Activated T-cell treated with anti-CD3 and anti-CD28 coated beads for 48 hours (primary cell): ENCODE measurements at regions not wholly inside any gene's neighbourhood (a gene's known extent, or its start where the extent isn't known, plus 50 kb on each side); places are given as distances from the start of the nearest gene placed in this dataset.

Experiments
- DNase-seq: peaks from one replicate; pipeline ENCODE4 v3.0.0-alpha.2; 2020; ENCODE audit warnings: low read depth

DNA sequence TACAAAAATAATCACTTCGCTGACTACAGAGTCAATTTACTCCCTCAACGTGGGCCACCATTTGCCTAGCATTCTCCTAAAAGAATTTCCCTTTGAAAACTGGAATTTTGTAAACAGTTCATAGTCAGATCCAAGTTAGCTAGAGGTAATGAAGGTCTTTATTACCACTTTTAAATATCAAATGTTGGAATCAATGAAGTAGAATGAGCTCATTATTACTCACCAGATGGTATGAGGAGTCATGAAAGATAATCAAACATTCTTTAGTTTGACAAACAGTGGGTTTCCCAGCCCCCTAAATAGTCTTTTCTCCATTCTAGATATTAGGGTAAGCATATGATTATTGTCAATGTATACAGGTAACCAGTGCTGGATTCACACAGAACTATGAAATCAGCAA is 455.7 kb upstream of the THBS1 start:
- no peak for DNase-seq

DNA sequence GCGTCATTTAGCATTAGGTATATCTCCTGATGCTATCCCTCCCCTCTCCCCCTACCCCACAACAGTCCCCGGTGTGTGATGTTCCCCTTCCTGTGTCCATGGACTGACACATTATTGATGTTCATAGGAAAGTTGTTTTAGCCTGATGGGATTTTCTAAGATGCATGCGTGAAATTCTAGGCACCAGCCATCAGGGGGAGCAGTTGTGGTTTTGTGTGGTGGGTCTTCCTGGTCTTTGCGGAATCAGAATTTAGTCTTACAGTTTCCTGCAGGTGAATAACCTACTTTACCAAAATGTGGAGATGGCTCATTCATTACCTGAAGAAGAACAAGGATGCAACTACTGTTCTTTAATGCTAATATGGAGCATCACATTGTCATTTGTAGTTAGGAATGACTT is 455.0 kb upstream of the THBS1 start:
- DNase-seq = peak; percentile 12

DNA sequence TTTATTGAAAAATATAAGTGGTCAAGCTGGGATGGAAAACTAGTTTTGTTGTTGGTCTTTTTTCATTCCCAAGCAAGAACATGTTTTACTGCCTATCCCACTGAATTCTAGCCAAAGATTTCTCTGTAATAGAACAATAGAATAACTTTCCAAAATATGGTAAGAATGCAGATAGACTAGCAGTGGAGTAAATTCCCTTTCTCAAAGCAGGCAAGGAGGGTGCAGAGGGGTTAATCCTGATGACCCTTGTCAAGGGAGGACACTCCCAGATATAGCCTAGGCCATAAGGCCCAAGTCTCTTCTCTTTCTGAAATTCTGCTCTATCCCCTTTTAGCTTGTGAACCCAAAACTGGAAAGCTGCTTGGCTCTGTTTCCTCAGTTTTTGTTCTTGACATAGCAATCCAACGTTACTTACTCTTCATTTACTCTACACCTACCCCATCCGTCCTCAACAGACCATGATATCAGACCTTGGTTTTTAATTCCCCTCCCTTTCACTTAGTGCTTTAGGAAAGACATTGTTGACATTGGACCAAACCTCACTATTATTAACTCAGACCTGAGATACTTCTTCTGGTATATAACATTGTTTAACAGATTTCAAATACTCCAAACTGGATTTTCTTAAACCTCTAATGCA is 453.6 kb upstream of the THBS1 start:
- no peak for DNase-seq

DNA sequence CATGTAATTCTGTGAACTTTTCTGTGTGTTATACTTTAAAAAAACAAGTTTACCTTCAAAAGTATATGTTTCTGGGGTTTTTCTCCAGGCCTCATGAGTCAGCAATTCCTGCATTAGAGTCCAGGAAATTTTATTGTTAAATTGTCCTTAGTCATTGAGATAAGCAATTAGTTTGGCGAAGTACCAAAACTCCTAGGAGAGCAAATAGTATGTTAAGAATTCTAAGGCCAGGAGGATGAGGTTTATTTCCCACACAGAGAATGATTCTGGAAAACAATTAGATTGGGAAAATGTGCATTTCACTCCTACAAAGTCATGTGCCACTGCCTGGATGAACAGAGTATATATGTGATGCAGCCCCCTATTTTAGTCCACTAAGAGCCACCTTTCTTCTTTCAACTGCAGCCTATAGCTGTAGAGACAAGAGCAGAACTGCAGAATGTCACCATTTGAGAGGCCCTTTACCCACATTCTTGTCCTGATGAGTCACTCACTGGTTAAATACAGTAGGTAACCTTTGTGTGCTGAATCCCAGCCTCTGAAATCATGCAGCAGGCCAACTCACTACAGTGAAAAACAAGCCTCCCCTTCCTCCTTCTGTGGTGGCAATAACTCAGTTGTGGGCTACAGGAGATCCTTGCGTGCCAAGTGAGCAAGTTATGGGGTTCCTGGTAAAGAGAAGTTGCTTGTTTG is 452.8 kb upstream of the THBS1 start:
- DNase-seq = no peak

DNA sequence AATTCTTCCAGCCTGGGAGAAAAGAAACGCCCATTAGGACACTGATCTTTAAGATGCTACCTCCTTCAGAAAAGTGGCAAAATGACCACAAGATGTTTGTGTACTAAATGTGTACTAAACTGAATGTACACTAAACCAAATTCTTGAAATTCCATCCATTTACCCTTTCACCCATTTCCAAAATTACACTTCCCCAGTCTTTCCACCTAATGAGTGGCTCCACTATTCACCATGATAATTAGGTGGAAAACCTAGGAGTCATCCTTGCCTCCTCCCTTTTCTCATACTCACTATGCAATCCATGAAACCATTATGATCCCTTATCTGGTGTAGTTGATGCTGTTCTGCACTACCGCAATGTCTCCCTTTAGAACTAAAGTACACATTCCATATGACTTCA is 452.1 kb upstream of the THBS1 start:
- no peak for DNase-seq

- DNase-seq = no peak
Measured at GRCh38 chr15:39130556-39131379, 450.1 kb upstream of the THBS1 start.

GRCh38 chr15:39131609-39132008 is 449.3 kb upstream of the THBS1 start:
- no peak for DNase-seq

DNA sequence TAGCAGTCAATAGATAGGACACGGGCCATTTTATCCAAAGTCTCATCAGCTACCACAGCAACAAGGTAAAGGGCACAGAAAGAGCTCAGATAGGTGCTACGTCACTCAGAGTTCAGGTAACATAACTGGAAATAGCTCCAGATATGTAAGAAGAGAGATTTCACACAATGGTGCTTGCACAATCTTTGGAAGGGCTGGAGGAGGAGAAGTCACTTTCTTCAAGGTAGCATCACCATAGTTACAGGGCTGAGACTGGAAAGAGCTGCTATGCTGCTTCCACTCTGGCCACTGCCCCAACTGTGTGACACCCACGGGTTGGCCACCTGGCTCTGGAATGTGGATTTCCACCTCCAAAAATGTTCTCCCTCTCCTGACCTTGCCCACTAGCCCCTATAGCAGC is 448.8 kb upstream of the THBS1 start:
- no peak for DNase-seq

DNA sequence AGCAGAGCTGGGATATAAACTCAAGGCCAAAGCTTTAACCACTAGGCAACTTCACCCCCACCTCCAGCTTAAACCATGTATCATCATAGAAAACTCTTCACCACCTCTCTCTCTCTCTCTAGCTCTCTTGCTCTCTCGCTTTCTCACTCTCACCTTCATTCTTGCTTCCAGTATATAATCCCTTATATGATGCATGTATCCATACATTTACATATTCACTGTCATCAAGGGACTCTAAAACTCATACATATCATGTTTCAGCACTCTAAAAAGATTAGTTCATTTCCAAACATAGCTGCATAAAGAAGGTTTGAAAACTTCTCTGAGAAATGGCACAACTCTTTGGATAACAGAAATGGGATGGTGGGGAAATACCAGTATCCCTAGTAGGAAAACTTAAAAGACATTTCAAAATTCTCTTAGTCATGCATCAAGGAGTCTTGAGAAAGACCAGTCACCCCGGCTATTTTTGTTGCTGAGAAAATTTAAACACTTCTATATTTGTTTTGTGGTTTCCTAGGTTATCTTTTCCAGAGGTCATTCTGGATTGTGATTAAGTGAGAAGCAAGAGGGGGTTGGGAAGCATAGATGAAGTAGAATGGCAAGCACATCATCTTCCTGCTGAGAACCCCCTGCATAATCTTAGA is 447.8 kb upstream of the THBS1 start:
- DNase-seq = no peak

DNA sequence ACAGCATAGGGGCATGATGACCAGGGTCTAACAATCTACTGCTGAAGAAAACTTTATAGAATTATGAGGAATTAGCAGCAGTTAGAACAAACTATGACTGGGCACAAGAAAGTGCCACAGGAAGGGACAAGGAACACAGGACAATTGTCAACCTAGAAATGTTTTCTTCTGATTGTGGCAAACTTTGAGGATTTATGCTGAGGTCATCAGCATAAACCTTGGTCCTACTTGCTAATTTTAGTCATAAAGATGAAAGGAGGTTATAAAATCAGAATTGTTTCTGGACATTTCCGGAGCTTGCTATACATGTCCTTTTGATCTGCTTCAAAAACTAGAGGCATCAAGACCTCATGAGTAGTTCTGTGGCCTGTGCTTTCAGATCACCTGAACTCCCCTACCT is 446.6 kb upstream of the THBS1 start:
- no peak for DNase-seq

- DNase-seq = no peak
Measured at GRCh38 chr15:39135989-39136388, 444.9 kb upstream of the THBS1 start.

- no peak for DNase-seq
Measured at GRCh38 chr15:39139431-39140059, 441.3 kb upstream of the THBS1 start.

DNA sequence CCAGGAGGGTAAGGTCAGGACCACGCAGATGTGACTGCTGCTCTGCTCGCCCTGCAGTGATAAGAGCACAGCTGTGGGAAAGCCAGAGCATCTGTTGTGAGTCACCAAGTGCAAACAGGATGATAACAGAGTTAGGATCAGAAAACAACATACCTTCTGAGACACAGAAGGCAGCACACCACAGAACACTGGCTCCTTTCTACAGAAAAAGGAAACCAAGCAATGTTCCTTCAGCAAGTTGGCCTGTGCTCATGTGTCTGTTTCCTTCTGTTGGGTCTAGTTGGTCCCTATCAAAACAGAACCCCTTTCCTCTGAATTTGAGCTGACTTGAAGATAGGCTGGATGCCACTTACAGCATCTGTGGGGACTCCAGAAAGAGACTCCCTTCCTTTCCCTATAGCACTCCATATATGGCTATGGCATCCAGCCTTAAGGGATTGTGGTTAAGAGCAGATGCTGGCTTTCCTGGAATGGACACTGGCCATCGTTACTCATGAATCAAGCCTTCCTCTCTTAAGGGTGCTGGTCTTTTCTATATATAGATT is 440.7 kb upstream of the THBS1 start:
- no peak for DNase-seq

DNA sequence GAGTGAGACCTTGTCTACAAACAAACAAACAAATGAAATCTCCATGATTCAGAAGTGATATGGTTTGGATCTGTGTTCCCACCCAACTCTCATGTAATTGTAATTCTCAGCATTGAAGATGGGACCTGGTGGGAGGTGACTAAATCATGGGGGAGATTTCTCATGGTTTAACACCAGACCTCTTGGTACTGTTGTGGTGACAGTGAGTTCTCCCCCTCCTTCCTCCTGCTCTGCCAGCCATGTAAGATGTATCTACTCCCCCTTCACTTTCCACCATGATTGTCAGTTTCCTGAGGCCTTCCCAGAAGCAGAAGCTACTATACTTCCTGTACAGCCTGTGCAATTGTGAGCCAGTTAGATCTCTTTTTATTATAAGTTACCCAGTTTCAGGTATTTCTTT is 438.4 kb upstream of the THBS1 start:
- DNase-seq = no peak

DNA sequence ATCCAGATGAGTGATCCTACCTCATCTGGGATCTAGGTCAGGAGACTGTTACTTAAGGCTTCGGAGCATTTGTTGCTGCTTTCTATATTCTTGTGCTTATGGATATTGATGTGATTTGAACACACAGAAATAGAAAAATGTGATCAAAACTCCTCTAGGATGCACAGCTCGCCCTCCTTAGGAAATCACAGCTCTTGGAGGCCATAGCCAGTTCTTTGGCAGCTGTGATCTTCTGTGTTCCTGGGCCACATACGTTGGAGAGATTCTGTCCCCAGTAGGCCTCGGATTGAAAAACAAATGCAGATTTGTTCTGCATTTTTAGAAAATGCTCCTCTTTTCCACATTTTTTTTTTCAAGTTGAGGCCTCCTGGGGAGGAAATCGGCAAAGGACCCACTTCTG is 437.4 kb upstream of the THBS1 start:
- DNase-seq = no peak

GRCh38 chr15:39144051-39144450 is 436.8 kb upstream of the THBS1 start:
- no peak for DNase-seq

DNA sequence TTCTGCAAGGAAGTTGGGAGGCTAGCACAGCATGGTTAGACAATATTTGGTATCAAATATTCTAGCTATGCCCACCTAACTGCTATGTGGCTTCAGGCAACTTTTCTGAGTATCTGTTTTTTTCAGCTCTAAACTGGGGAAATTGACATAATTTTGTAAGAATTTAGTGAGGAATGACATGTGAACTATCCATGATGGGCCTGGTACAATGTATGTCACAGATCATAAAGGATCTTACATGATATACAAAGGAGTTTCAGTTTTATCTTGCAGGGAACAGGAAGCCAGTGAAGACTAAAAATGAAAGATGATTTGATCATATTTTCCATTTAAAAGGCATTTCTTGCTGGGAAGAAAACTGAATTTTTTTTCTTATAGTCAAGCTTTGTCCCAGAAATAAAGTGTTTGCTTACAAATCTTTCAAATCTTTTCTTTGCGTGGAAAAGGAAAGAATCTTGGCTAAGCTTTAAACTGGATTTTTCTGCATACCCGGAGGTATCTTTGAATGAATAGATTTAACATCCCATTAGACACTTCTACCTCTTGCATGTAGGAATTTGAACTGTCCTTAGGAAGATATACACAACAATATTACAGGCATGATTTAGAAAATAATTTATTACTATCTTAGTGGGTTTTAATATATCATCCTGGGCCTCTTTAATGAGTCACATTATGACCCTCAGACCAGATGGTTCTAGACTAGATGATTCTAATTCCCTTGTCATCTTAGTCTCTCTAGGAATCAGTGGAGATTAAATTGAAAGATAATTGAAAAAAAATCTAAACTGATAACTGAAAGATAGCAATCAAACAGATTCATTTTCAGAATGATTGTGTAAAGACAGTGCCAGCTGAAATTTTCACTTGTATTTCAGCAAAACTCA is 436.0 kb upstream of the THBS1 start:
- no peak for DNase-seq

DNA sequence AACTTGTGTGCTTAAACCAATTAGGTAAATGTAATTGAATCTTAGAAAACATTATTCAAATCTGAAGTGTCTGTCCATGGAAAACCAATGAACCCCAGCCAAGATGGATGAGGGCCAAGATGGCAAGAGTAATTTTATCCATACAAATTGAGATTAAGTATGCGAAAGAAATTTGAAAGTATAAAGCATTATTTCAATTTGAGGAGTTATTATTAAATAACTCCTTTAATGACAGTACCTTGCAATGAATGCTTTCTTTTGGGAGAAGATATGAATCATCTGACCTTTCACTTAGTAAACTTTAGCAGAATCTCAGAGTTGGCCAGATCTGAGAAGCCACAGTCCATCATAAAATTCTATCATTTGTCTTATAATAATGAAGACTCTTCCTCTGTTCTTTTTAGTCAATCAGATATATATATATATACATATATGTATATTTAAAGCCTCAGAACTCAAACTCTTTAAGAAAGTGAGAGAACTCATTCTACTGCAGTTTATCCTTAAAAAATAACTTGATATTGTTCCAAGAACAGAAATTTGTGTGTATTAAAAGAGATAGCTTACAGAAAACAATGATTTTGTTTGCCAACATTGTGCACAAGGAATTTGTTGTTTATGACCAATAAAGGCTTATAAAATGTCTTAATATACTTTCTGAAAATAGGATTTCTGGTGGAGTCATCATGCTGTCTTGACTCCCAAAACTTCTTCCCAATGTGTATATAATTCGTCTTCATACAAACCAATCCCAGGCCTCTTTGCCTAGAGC is 434.8 kb upstream of the THBS1 start:
- no peak for DNase-seq

GRCh38 chr15:39149636-39150150 is 431.2 kb upstream of the THBS1 start:
- no peak for DNase-seq

- no peak for DNase-seq
Measured at GRCh38 chr15:39151545-39151944, 429.3 kb upstream of the THBS1 start.
